ENCODE measurements at regions not wholly inside any gene's neighbourhood (a gene's known extent, or its start where the extent isn't known, plus 50 kb on each side); places are given as distances from the start of the nearest gene placed in this dataset.
"Not testable (repeated sequence)": the region's sequence is repeated elsewhere in the genome, so short reads cannot be mapped to it uniquely, and the experiment has no call there.

GRCh38 chr2:198517976-198518375, 713.6 kb downstream of the PLCL1 start:
- Histone ChIP-seq H3K9me3 (no peaks in the 10 kb centered on the region), H3K4me1 (ENCODE audit: control insufficient read depth in 1 of 2, low read depth in 2 of 2) (no peaks in the 10 kb centered on the region), H3K36me3 (no peaks in the 10 kb centered on the region), H3K4me3 (no peak overlapping the region), H3K27me3 (replicated peaks; ENCODE audit: insufficient read depth) (no peaks in the 10 kb centered on the region), H3K27ac (no peak overlapping the region)
- ATAC-seq (ENCODE audit: insufficient number of reproducible peaks, low FRiP score, low read depth), result no peak
- no peak for TF ChIP-seq CTCF (IDR thresholded peaks at IDR 0.05)
- no peak for DNase-seq (ENCODE audit: low spot score)

DNA sequence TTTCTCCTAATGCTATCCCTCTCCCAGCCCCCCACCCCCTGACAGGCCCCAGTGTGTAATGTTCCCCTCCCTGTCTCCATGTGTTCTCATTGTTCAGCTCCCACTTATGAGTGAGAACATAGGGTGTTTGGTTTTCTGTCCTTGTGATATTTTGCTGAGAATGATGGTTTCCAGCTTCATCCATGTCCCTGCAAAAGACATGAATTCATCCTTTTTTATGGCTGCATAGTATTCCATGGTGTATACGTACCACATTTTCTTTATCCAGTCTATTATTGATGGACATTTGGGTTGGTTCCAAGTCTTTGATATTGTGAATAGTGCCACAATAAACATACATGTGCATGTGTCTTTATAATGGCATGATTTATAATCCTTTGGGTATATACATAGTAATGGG, 704.2 kb downstream of the PLCL1 start:
- not testable (repeated sequence) for ATAC-seq (ENCODE audit: insufficient number of reproducible peaks, low FRiP score, low read depth); H3K4me1 ChIP-seq (ENCODE audit: control insufficient read depth in 1 of 2, low read depth in 2 of 2); H3K27ac ChIP-seq; H3K36me3 ChIP-seq; H3K4me3 ChIP-seq; DNase-seq (ENCODE audit: low spot score); H3K9me3 ChIP-seq; H3K27me3 ChIP-seq (replicated peaks; ENCODE audit: insufficient read depth)

DNA sequence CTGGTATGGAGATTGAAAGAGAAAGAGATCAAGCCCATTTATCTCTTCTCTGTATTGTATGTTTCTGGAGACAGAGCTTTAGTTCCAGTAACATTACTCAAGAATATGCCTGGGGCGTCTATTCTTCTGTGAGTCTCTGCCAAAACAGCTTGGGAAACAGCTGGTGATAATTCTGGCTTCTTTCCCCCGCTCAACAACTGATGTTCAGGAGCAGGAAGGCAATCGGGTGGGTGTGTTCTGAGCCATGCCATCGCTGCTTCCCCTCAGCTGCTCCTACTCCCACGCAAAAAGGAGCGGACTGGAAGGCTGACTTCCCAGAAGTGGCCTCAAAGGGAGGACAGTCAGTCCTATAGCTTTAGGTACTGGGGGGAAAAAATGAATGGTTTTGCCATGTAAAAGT, 695.1 kb downstream of the PLCL1 start:
- H3K4me1 ChIP-seq (ENCODE audit: control insufficient read depth in 1 of 2, low read depth in 2 of 2), result no peaks in the 10 kb centered on the region
- ATAC-seq (ENCODE audit: insufficient number of reproducible peaks, low FRiP score, low read depth) (no peak), DNase-seq (ENCODE audit: low spot score) (no peak)
- no peak overlapping the region for H3K4me3 ChIP-seq
- H3K9me3 ChIP-seq, result no peaks in the 10 kb centered on the region
- TF ChIP-seq CTCF (IDR thresholded peaks at IDR 0.05), result no peak
- H3K36me3 ChIP-seq, result no peaks in the 10 kb centered on the region
- no peaks in the 10 kb centered on the region for H3K27me3 ChIP-seq (replicated peaks; ENCODE audit: insufficient read depth)
- no peak overlapping the region for H3K27ac ChIP-seq

DNA sequence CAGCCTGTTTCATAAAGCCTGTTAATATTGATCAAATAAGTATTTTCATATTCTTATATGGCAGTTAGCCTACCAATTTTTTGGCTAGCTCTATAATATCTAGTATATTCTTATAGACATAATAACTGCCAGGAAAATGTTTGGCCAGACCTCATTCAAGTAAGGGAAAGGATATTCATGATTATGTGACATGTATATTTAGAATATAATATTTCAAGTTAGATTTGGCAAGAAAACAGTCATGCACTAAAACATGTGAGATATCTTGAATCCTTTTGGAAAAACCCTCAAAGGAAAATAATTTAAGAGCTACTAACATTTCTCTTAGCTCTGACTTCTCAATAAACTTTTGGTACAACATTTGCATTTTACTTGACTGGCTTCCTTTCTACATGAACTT, 694.1 kb downstream of the PLCL1 start:
- DNase-seq (ENCODE audit: low spot score), result no peak
- no peaks in the 10 kb centered on the region for H3K9me3 ChIP-seq
- no peak overlapping the region for H3K4me3 ChIP-seq
- H3K27me3 ChIP-seq (replicated peaks; ENCODE audit: insufficient read depth), result no peaks in the 10 kb centered on the region
- no peak for TF ChIP-seq CTCF (IDR thresholded peaks at IDR 0.05)
- no peaks in the 10 kb centered on the region for H3K36me3 ChIP-seq
- H3K4me1 ChIP-seq (ENCODE audit: control insufficient read depth in 1 of 2, low read depth in 2 of 2), result no peaks in the 10 kb centered on the region
- H3K27ac ChIP-seq, result no peak overlapping the region
- no peak for ATAC-seq (ENCODE audit: insufficient number of reproducible peaks, low FRiP score, low read depth)

- no peaks in the 10 kb centered on the region for H3K36me3 ChIP-seq
- no peak overlapping the region for H3K4me3 ChIP-seq
- H3K27ac ChIP-seq, result no peak overlapping the region
- H3K27me3 ChIP-seq (replicated peaks; ENCODE audit: insufficient read depth), result no peaks in the 10 kb centered on the region
- DNase-seq (ENCODE audit: low spot score) (no peak), ATAC-seq (ENCODE audit: insufficient number of reproducible peaks, low FRiP score, low read depth) (no peak)
- no peaks in the 10 kb centered on the region for H3K4me1 ChIP-seq (ENCODE audit: control insufficient read depth in 1 of 2, low read depth in 2 of 2)
- H3K9me3 ChIP-seq, result no peaks in the 10 kb centered on the region
- no peak for TF ChIP-seq CTCF (IDR thresholded peaks at IDR 0.05)
Measured at GRCh38 chr2:198498048-198498447, 693.7 kb downstream of the PLCL1 start.

- no peak overlapping the region for H3K27ac ChIP-seq
- no peaks in the 10 kb centered on the region for H3K4me1 ChIP-seq (ENCODE audit: control insufficient read depth in 1 of 2, low read depth in 2 of 2)
- no peaks in the 10 kb centered on the region for H3K36me3 ChIP-seq
- DNase-seq (ENCODE audit: low spot score), result no peak
- H3K27me3 ChIP-seq (replicated peaks; ENCODE audit: insufficient read depth), result no peaks in the 10 kb centered on the region
- ATAC-seq (ENCODE audit: insufficient number of reproducible peaks, low FRiP score, low read depth), result no peak
- no peaks in the 10 kb centered on the region for H3K9me3 ChIP-seq
- no peak overlapping the region for H3K4me3 ChIP-seq
- TF ChIP-seq CTCF (IDR thresholded peaks at IDR 0.05), result no peak
Measured at GRCh38 chr2:198494931-198495330, 690.5 kb downstream of the PLCL1 start.
